Large intestine (tissue), 3 donors: ENCODE measurements at regions not wholly inside any gene's neighbourhood (a gene's known extent, or its start where the extent isn't known, plus 50 kb on each side); places are given as distances from the start of the nearest gene placed in this dataset.

Experiments used
- DNase-seq, 2 donors: peaks; one replicate each; pipeline versions ENCODE4 v3.0.0 to v3.0.0-alpha.2; 2013
- H3K27ac ChIP-seq: one replicate; pipeline ENCODE4 v1.5.1; 2013; ENCODE audit warnings: low read length
- H3K27me3 ChIP-seq: 2 replicates; pipeline ENCODE4 v1.6.1; 2013; ENCODE audit warnings: low read length; ENCODE audit not compliant: control insufficient read depth, insufficient read depth
- H3K36me3 ChIP-seq: 2 replicates; pipeline ENCODE4 v1.6.1; 2013; ENCODE audit warnings: low read length; ENCODE audit not compliant: control insufficient read depth, insufficient read depth
- H3K4me1 ChIP-seq: one replicate; pipeline ENCODE4 v1.6.1; 2013; ENCODE audit warnings: low read length; ENCODE audit not compliant: control insufficient read depth, insufficient read depth
- H3K4me3 ChIP-seq: one replicate; pipeline ENCODE4 v1.5.1; 2013; ENCODE audit warnings: low read length
- H3K9me3 ChIP-seq: one replicate; pipeline ENCODE4 v1.6.1; 2013; ENCODE audit warnings: mild to moderate bottlenecking, low read depth, low read length, moderate library complexity; ENCODE audit not compliant: control insufficient read depth
- WGBS: methylation state at CpG from one replicate; pipeline ENCODE4 v1.1.5; 2013; ENCODE audit warnings: low lambda C conversion rate; ENCODE audit not compliant: insufficient coverage; 5-methylcytosine and 5-hydroxymethylcytosine counted together

- Histone ChIP-seq H3K27me3 (no peaks in the 10 kb centered on the region), H3K9me3 (no peaks in the 10 kb centered on the region), H3K4me1 (no peaks in the 10 kb centered on the region), H3K4me3 (no peak overlapping the region), H3K36me3 (no peaks in the 10 kb centered on the region), H3K27ac (no peak overlapping the region)
- DNase-seq = no peak
Measured at GRCh38 chr14:49159081-49159480, 427.1 kb downstream of the RPS29 start.

GRCh38 chr14:49139593-49139992, 446.6 kb downstream of the RPS29 start:
- H3K4me1 ChIP-seq = no peaks in the 10 kb centered on the region
- 80% methylated on average over 1 of the region's 1 CpG for WGBS
- no peak for DNase-seq

GRCh38 chr14:49134940-49135339, 451.2 kb downstream of the RPS29 start:
- Histone ChIP-seq H3K4me1 (no peaks in the 10 kb centered on the region), H3K27ac (no peak overlapping the region), H3K27me3 (no peaks in the 10 kb centered on the region), H3K4me3 (no peak overlapping the region), H3K36me3 (no peaks in the 10 kb centered on the region), H3K9me3 (no peaks in the 10 kb centered on the region)
- no CpG with 5 or more reads among the region's 3 CpGs for WGBS
- no peak for DNase-seq

More at GRCh38 chr14:49139593-49139992, 446.6 kb downstream of the RPS29 start:
- Histone ChIP-seq H3K9me3 (no peaks in the 10 kb centered on the region), H3K36me3 (no peaks in the 10 kb centered on the region), H3K27me3 (no peaks in the 10 kb centered on the region), H3K27ac (no peak overlapping the region), H3K4me3 (no peak overlapping the region)

- no CpG with 5 or more reads among the region's 5 CpGs for WGBS
- H3K4me1 ChIP-seq = no peaks in the 10 kb centered on the region
- H3K36me3 ChIP-seq = no peaks in the 10 kb centered on the region
- no peak for DNase-seq
- H3K27ac ChIP-seq = no peak overlapping the region
- no peaks in the 10 kb centered on the region for H3K27me3 ChIP-seq
- H3K4me3 ChIP-seq = no peak overlapping the region
- no peaks in the 10 kb centered on the region for H3K9me3 ChIP-seq
Measured at GRCh38 chr14:49121246-49121645, 464.9 kb downstream of the RPS29 start.

GRCh38 chr14:49114161-49114893, 471.9 kb downstream of the RPS29 start:
- no peaks in the 10 kb centered on the region for H3K4me1 ChIP-seq
- DNase-seq = no peak
- no peaks in the 10 kb centered on the region for H3K36me3 ChIP-seq
- no peaks in the 10 kb centered on the region for H3K9me3 ChIP-seq
- H3K27me3 ChIP-seq = no peaks in the 10 kb centered on the region
- WGBS = no CpG with 5 or more reads among the region's 6 CpGs
- no peak overlapping the region for H3K4me3 ChIP-seq
- no peak overlapping the region for H3K27ac ChIP-seq

- Histone ChIP-seq H3K4me3 (no peak overlapping the region), H3K36me3 (no peaks in the 10 kb centered on the region), H3K9me3 (no peaks in the 10 kb centered on the region), H3K27me3 (no peaks in the 10 kb centered on the region), H3K4me1 (no peaks in the 10 kb centered on the region), H3K27ac (no peak overlapping the region)
- no peak for DNase-seq
- WGBS = 54% methylated on average over 2 of the region's 8 CpGs
Measured at GRCh38 chr14:49106741-49107667, 479.2 kb downstream of the RPS29 start.

GRCh38 chr14:49105956-49106355, 480.2 kb downstream of the RPS29 start:
- H3K36me3 ChIP-seq = no peaks in the 10 kb centered on the region
- 67% methylated on average over 1 of the region's 1 CpG for WGBS
- DNase-seq = no peak
- no peak overlapping the region for H3K27ac ChIP-seq
- no peaks in the 10 kb centered on the region for H3K9me3 ChIP-seq
- H3K4me3 ChIP-seq = no peak overlapping the region
- H3K27me3 ChIP-seq = no peaks in the 10 kb centered on the region
- H3K4me1 ChIP-seq = no peaks in the 10 kb centered on the region

GRCh38 chr14:49105512-49105911, 480.7 kb downstream of the RPS29 start:
- 100% methylated on average over 1 of the region's 4 CpGs for WGBS
- no peaks in the 10 kb centered on the region for H3K27me3 ChIP-seq
- no peak for DNase-seq
- no peaks in the 10 kb centered on the region for H3K4me1 ChIP-seq
- no peak overlapping the region for H3K27ac ChIP-seq
- H3K4me3 ChIP-seq = no peak overlapping the region
- no peaks in the 10 kb centered on the region for H3K36me3 ChIP-seq
- H3K9me3 ChIP-seq = no peaks in the 10 kb centered on the region

GRCh38 chr14:49092345-49092744, 493.8 kb downstream of the RPS29 start:
- H3K9me3 ChIP-seq = no peaks in the 10 kb centered on the region
- WGBS = no CpG with 5 or more reads among the region's 1 CpG

GRCh38 chr14:49089107-49089506, 497.1 kb downstream of the RPS29 start:
- H3K27ac ChIP-seq = no peak overlapping the region
- no peaks in the 10 kb centered on the region for H3K4me1 ChIP-seq
- no peaks in the 10 kb centered on the region for H3K27me3 ChIP-seq
- no peak overlapping the region for H3K4me3 ChIP-seq
- WGBS = 50% methylated on average over 1 of the region's 3 CpGs
- no peaks in the 10 kb centered on the region for H3K36me3 ChIP-seq
- no peak for DNase-seq
- no peaks in the 10 kb centered on the region for H3K9me3 ChIP-seq

More at GRCh38 chr14:49092345-49092744, 493.8 kb downstream of the RPS29 start:
- H3K4me1 ChIP-seq = no peaks in the 10 kb centered on the region
- DNase-seq = no peak
- H3K36me3 ChIP-seq = no peaks in the 10 kb centered on the region
- H3K4me3 ChIP-seq = no peak overlapping the region
- no peak overlapping the region for H3K27ac ChIP-seq
- H3K27me3 ChIP-seq = no peaks in the 10 kb centered on the region
